Right atrium auricular region (tissue), 2 donors: ENCODE measurements at regions not wholly inside any gene's neighbourhood (a gene's known extent, or its start where the extent isn't known, plus 50 kb on each side); places are given as distances from the start of the nearest gene placed in this dataset.

ENCODE experiments used
- DNase-seq: peaks from one replicate; pipeline ENCODE4 v3.0.0-alpha.2; 2019; ENCODE audit warnings: low spot score
- H3K27ac ChIP-seq, 2 donors: fragments of 200-600 bp; sonication (generic); 1 replicate in 1 of 2; 2 replicates in 1 of 2; pipeline ENCODE4 v1.5.1; 2016 to 2019
- H3K27me3 ChIP-seq, 2 donors: fragments of 200-600 bp; sonication (generic); one replicate each; pipeline versions ENCODE4 v1.5.1 to v1.6.0; 2017 to 2019
- H3K36me3 ChIP-seq: fragments of 200-600 bp; sonication (generic); one replicate; pipeline ENCODE4 v1.5.1; 2016
- H3K4me1 ChIP-seq, 2 donors: fragments of 200-600 bp; sonication (generic); one replicate each; pipeline versions ENCODE4 v1.5.1 to v1.6.0; 2017 to 2019
- H3K4me3 ChIP-seq, 2 donors: fragments of 200-600 bp; sonication (generic); 1 replicate in 1 of 2; 2 replicates in 1 of 2; pipeline ENCODE4 v1.5.1; 2017 to 2019; ENCODE audit warnings: mild to moderate bottlenecking in 1 of 2, moderate library complexity in 1 of 2
- H3K9me3 ChIP-seq, 2 donors: fragments of 200-600 bp; sonication (generic); one replicate each; pipeline ENCODE4 v1.5.1; 2019
- TF ChIP-seq, protein P1 (sequence below), 2 donors: fragments of 200-600 bp; sonication (generic); IDR thresholded peaks; one replicate each; pipeline ENCODE4 v1.5.1; 2019; ENCODE audit warnings: antibody characterized with exemption in 2 of 2

DNA sequence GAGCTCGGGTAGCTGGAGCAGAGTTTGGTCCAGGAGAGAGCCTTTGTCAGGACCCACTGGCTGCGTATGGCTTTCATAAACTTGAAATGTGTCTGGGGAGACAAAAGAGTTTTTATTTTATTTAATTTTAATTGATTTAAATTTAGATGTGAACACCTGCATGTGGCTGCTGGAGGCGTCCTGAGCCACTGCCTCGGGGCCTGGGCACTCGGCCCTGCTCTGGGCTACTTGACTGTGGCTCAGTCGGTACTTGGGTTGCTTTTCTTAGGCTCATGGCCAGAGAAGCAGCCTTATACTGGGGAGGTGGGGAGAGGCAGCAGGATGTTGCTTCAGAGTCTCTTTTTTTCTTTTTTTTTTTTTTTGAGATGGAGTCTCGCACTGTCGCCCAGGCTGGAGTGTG lies 661.8 kb upstream of the HS6ST1 start:
- Histone ChIP-seq H3K27ac (no peak overlapping the region), H3K4me1 (no peaks in the 10 kb centered on the region), H3K36me3 (no peaks in the 10 kb centered on the region), H3K27me3 (no peaks in the 10 kb centered on the region), H3K9me3 (no peaks in the 10 kb centered on the region), H3K4me3 (no peak overlapping the region)
- DNase-seq = no peak
- TF ChIP-seq, protein P1, sequence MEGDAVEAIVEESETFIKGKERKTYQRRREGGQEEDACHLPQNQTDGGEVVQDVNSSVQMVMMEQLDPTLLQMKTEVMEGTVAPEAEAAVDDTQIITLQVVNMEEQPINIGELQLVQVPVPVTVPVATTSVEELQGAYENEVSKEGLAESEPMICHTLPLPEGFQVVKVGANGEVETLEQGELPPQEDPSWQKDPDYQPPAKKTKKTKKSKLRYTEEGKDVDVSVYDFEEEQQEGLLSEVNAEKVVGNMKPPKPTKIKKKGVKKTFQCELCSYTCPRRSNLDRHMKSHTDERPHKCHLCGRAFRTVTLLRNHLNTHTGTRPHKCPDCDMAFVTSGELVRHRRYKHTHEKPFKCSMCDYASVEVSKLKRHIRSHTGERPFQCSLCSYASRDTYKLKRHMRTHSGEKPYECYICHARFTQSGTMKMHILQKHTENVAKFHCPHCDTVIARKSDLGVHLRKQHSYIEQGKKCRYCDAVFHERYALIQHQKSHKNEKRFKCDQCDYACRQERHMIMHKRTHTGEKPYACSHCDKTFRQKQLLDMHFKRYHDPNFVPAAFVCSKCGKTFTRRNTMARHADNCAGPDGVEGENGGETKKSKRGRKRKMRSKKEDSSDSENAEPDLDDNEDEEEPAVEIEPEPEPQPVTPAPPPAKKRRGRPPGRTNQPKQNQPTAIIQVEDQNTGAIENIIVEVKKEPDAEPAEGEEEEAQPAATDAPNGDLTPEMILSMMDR (IDR thresholded peaks at IDR 0.05) = no peak

DNA sequence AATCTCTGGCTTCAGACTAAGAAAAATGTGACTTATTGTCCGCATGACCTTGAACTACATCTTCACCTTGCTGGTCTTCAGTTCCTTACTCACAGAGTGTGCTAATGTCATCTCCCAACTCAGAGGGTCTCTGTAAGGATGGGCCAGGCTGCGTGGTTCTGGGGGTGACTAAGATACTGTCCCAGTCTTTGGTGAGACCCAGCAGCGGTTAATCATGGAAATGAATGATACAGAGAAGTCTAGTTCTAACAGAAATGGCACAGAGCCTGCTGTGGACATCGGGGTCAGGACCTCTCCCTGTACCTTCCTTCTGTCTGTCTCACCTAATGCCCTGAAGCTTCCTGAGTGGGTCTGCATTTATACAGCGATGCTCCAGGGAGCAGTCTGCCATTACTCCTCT lies 662.7 kb upstream of the HS6ST1 start:
- no peak for DNase-seq
- H3K4me1 ChIP-seq = no peaks in the 10 kb centered on the region
- no peak overlapping the region for H3K4me3 ChIP-seq
- no peaks in the 10 kb centered on the region for H3K36me3 ChIP-seq
- H3K9me3 ChIP-seq = no peaks in the 10 kb centered on the region
- no peak overlapping the region for H3K27ac ChIP-seq
- TF ChIP-seq, protein P1 (IDR thresholded peaks at IDR 0.05) = no peak
- no peaks in the 10 kb centered on the region for H3K27me3 ChIP-seq

GRCh38 chr2:128982001-128982400 lies 663.3 kb upstream of the HS6ST1 start:
- H3K4me1 ChIP-seq = no peaks in the 10 kb centered on the region
- no peak overlapping the region for H3K27ac ChIP-seq
- DNase-seq = no peak
- TF ChIP-seq, protein P1 (IDR thresholded peaks at IDR 0.05) = no peak
- no peaks in the 10 kb centered on the region for H3K27me3 ChIP-seq
- H3K4me3 ChIP-seq = no peak overlapping the region
- H3K36me3 ChIP-seq = no peaks in the 10 kb centered on the region
- H3K9me3 ChIP-seq = no peaks in the 10 kb centered on the region

GRCh38 chr2:128982670-128983069 lies 664.0 kb upstream of the HS6ST1 start:
- TF ChIP-seq, protein P1 (IDR thresholded peaks at IDR 0.05) = no peak
- Histone ChIP-seq H3K27me3 (no peaks in the 10 kb centered on the region), H3K9me3 (no peaks in the 10 kb centered on the region), H3K27ac (no peak overlapping the region), H3K4me1 (no peaks in the 10 kb centered on the region), H3K36me3 (no peaks in the 10 kb centered on the region), H3K4me3 (no peak overlapping the region)
- no peak for DNase-seq

DNA sequence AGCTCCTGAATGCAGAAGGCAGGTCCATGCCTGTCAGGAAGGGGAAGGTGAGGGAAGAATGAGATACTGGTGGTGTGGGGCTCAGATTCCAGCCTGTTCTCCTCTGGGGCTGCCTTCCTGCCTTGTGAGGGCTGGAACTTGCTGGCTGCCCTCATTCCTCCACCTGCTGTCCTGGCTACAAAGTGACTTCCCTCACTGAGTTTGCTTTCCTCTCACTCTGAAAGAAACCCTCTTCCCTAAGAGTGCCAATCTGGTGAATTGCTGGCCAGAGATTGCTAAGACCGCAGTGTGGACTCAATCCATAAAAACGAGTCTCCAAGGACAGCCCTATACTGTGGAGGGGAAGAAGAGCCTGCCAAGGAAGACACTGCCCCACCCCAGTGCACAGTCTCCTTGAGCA lies 664.4 kb upstream of the HS6ST1 start:
- no peak for DNase-seq
- Histone ChIP-seq H3K27ac (no peak overlapping the region), H3K4me1 (no peaks in the 10 kb centered on the region), H3K27me3 (no peaks in the 10 kb centered on the region), H3K4me3 (no peak overlapping the region), H3K36me3 (no peaks in the 10 kb centered on the region), H3K9me3 (no peaks in the 10 kb centered on the region)
- TF ChIP-seq, protein P1 (IDR thresholded peaks at IDR 0.05) = no peak

- Histone ChIP-seq H3K36me3 (no peaks in the 10 kb centered on the region), H3K4me3 (no peak overlapping the region), H3K27ac (no peak overlapping the region), H3K9me3 (no peaks in the 10 kb centered on the region), H3K27me3 (no peaks in the 10 kb centered on the region), H3K4me1 (no peaks in the 10 kb centered on the region)
- TF ChIP-seq, protein P1 (IDR thresholded peaks at IDR 0.05) = no peak
- no peak for DNase-seq
Observed at GRCh38 chr2:128984081-128984480, 665.4 kb upstream of the HS6ST1 start.
